ENCODE measurements at regions not wholly inside any gene's neighbourhood (a gene's known extent, or its start where the extent isn't known, plus 50 kb on each side); places are given as distances from the start of the nearest gene placed in this dataset.
"Not testable (repeated sequence)": the region's sequence is repeated elsewhere in the genome, so short reads cannot be mapped to it uniquely, and the experiment has no call there.

DNA sequence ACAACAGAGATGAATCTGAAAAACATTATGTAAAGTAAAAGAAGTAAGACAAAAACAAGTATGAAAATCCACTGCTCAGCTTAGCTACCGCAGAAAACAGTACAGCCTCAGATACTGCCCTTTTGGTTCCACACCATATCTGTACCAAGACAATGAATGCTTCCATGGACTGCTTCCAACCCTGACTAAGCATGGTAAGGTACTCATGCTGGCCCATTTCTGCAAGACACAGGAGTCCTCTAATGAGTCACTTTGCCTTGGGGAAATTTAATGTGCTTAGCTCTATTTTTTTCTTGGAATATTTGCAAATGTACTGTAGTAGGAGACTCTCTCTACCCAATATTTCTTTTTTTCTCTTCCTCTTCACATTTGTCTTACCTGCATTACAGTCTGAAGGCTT lies 931.7 kb upstream of the HS3ST1 start:
- no peak for TF ChIP-seq CTCF (IDR thresholded peaks at IDR 0.05; ENCODE audit: extremely low read depth, insufficient read depth, missing control alignments)
- DNase-seq (ENCODE audit: low spot score) = no peak
- in situ Hi-C loops (cut with MboI; ENCODE audit: low pct_unique_long_range_greater_than_20kb, low sequenced_read_pairs, unreplicated experiment) = no loop called here

DNA sequence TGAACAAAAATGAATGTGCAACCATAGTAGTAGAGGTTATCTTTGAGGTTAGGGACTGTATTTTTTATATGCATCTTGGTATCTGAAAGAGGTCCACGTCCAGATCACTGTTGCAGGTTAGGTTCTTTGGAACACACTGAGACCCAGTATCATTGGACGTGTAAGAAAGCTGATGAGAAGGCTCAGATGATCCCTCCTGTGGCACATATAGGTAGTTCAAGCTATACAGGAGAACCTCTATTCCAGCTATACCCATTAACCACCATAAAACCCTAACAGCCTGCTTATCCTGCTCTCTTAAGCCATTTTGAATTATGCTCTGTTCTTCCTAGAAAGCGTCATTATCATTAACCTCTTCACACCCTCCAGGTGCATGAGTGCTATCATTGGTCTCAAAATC lies 930.7 kb upstream of the HS3ST1 start:
- in situ Hi-C loops (cut with MboI; ENCODE audit: low pct_unique_long_range_greater_than_20kb, low sequenced_read_pairs, unreplicated experiment) = no loop called here
- no peak for DNase-seq (ENCODE audit: low spot score)
- no peak for TF ChIP-seq CTCF (IDR thresholded peaks at IDR 0.05; ENCODE audit: extremely low read depth, insufficient read depth, missing control alignments)

- in situ Hi-C loops (cut with MboI; ENCODE audit: low pct_unique_long_range_greater_than_20kb, low sequenced_read_pairs, unreplicated experiment); DNase-seq (ENCODE audit: low spot score): not testable (repeated sequence)
Measured at GRCh38 chr4:12333083-12333482, 904.4 kb upstream of the HS3ST1 start.

- no peak for TF ChIP-seq CTCF (IDR thresholded peaks at IDR 0.05; ENCODE audit: extremely low read depth, insufficient read depth, missing control alignments)
- DNase-seq (ENCODE audit: low spot score) = no peak
- in situ Hi-C loops (cut with MboI; ENCODE audit: low pct_unique_long_range_greater_than_20kb, low sequenced_read_pairs, unreplicated experiment) = no loop called here
Measured at GRCh38 chr4:12324965-12325364, 896.3 kb upstream of the HS3ST1 start.

- in situ Hi-C loops (cut with MboI; ENCODE audit: low pct_unique_long_range_greater_than_20kb, low sequenced_read_pairs, unreplicated experiment) = no loop called here
- TF ChIP-seq CTCF (IDR thresholded peaks at IDR 0.05; ENCODE audit: extremely low read depth, insufficient read depth, missing control alignments) = no peak
- DNase-seq (ENCODE audit: low spot score) = no peak
Measured at GRCh38 chr4:12319765-12320164, 891.1 kb upstream of the HS3ST1 start.

DNA sequence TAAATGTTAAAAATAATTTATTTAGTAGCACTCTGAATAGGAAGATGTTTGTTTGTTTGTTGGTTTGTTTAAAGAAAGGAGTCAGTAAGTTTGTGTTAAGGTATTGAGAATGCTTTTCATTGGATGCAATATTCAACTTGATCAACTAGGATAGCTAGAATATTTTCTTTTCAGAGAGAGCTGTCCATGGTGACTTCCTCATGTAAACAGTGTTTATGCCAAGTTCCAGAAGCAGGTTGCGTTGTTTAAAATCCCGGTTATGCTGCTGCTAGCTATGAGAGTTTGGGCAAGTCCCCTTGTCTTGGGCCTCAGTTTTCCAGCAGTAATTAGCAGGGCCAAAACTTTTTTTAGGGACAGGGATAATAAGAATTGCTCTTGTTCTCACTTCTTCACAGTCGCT lies 876.2 kb upstream of the HS3ST1 start:
- no peak for TF ChIP-seq CTCF (IDR thresholded peaks at IDR 0.05; ENCODE audit: extremely low read depth, insufficient read depth, missing control alignments)
- DNase-seq (ENCODE audit: low spot score) = no peak
- in situ Hi-C loops (cut with MboI; ENCODE audit: low pct_unique_long_range_greater_than_20kb, low sequenced_read_pairs, unreplicated experiment) = no loop called here

DNA sequence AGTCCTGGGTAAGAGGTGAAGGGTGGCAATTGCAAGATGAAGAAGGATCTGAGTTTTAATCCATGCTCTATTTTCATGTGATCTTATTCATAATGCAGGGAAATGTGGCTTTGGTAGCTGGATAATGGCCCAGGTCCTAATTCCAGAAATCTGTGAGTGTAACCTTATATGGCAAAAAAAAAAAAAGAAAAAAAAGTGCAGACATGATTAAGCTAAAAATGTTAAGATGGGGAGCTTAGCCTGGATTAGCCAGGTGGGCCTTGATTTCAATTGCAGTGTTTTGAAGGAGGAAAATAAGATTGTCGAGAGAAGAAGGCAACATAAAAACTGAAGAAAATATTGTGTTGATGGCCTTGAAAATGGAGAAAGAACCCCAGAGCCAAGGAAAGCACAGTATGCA lies 867.7 kb upstream of the HS3ST1 start:
- TF ChIP-seq CTCF (IDR thresholded peaks at IDR 0.05; ENCODE audit: extremely low read depth, insufficient read depth, missing control alignments) = no peak
- no peak for DNase-seq (ENCODE audit: low spot score)
- in situ Hi-C loops (cut with MboI; ENCODE audit: low pct_unique_long_range_greater_than_20kb, low sequenced_read_pairs, unreplicated experiment) = no loop called here

All from GM13977 (cell line).